PC-9 (cell line): ENCODE measurements at regions not wholly inside any gene's neighbourhood (a gene's known extent, or its start where the extent isn't known, plus 50 kb on each side); places are given as distances from the start of the nearest gene placed in this dataset.

ENCODE experiments used
- CTCF ChIP-seq: fragments of 200-600 bp; sonication (generic); conservative IDR thresholded peaks from 2 replicates; pipeline ENCODE4 v1.6.1; 2017; ENCODE audit warnings: mixed run types, antibody characterized with exemption, mild to moderate bottlenecking, moderate library complexity
- EZH2 ChIP-seq: fragments of 200-600 bp; sonication (generic); IDR thresholded peaks from 2 replicates; pipeline ENCODE4 v1.8.0; 2017; ENCODE audit warnings: antibody characterized with exemption, low read depth

DNA sequence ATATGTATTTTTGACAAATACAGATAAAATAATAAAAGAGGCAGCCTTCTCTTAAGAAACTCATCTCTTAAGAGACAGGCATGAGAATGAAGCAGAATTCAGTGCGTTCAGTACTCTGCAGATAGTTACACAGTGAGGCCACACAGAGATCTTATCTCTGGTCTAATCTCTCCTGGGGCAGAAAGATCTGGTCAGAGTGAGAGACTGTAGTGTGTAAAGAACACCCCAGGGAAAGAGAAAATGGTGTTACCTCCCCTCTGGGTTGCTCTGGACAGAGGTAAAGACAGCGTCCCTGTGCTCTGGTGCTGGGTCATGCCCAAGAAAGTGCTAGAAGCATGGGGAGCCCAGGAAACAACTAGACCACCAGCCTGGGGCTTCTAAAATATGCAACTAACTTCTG lies 216.3 kb downstream of the SIPA1L2 start:
- TF ChIP-seq CTCF: no peak
- TF ChIP-seq EZH2: no peak
